Gastrocnemius medialis (tissue), 4 donors: ENCODE measurements at regions not wholly inside any gene's neighbourhood (a gene's known extent, or its start where the extent isn't known, plus 50 kb on each side); places are given as distances from the start of the nearest gene placed in this dataset.

Experiments used
- ATAC-seq, 2 donors: fragments of 150-250 bp; one replicate each; pipeline ENCODE4 v1.9.1; 2016
- DNase-seq, 2 donors: peaks; one replicate each; pipeline ENCODE4 v3.0.0-alpha.2; 2019
- H3K27ac ChIP-seq, 4 donors: fragments of 200-600 bp; sonication (generic); 1 replicate in 1 of 4; 2 replicates in 3 of 4; pipeline ENCODE4 v1.5.1; 2016 to 2018; ENCODE audit warnings: mild to moderate bottlenecking in 2 of 4, moderate library complexity in 1 of 4
- H3K27me3 ChIP-seq, 3 donors: fragments of 200-600 bp; sonication (generic) in 2 of 3; 1 replicate in 1 of 3; 2 replicates in 2 of 3; pipeline versions ENCODE4 v1.5.1 to v1.6.0; 2016 to 2019; ENCODE audit warnings: mild to moderate bottlenecking in 1 of 3, moderate library complexity in 1 of 3
- H3K36me3 ChIP-seq, 2 donors: fragments of 200-600 bp; sonication (generic) in 1 of 2; one replicate each; pipeline ENCODE4 v1.5.1; 2017 to 2018
- H3K4me1 ChIP-seq, 2 donors: fragments of 200-600 bp; sonication (generic) in 1 of 2; one replicate each; pipeline ENCODE4 v1.5.1; 2016 to 2017; ENCODE audit warnings: mild to moderate bottlenecking in 2 of 2
- H3K4me3 ChIP-seq, 4 donors: fragments of 200-600 bp; sonication (generic) in 3 of 4; 1 replicate in 1 of 4; 2 replicates in 3 of 4; pipeline ENCODE4 v1.5.1; 2016 to 2019; ENCODE audit warnings: mild to moderate bottlenecking in 2 of 4
- H3K9me3 ChIP-seq, 3 donors: fragments of 200-600 bp; sonication (generic) in 2 of 3; 1 replicate in 1 of 3; 2 replicates in 2 of 3; pipeline ENCODE4 v1.5.1; 2016 to 2019
- CTCF ChIP-seq, 5 experiments: fragments of 450-650 bp in 3 of 5; fragments of 200-600 bp in 2 of 5; sonication (generic) in 2 of 5; IDR thresholded peaks in 4 of 5; conservative IDR thresholded peaks in 1 of 5; 1 replicate in 4 of 5; 2 replicates in 1 of 5; pipeline ENCODE4 v1.5.1; 2016 to 2019; ENCODE audit warnings: antibody characterized with exemption in 5 of 5, mild to moderate bottlenecking in 3 of 5, moderate library complexity in 3 of 5
- POLR2A ChIP-seq, 2 donors: fragments of 450-650 bp; IDR thresholded peaks; one replicate each; pipeline ENCODE4 v1.6.1; 2017; ENCODE audit warnings: antibody characterized with exemption in 2 of 2, mild to moderate bottlenecking in 2 of 2, moderate library complexity in 2 of 2
- in situ Hi-C, 4 donors: fragments of 200-750 bp; cut with MboI; loops; one replicate each; pipeline versions ENCODE4 v1.15.0 to v1.8.0; 2017; ENCODE audit warnings: low sequenced_read_pairs in 4 of 4
- intact Hi-C: fragments of 100-400 bp; cut with DNase I; formaldehyde crosslinking; loops from one replicate; pipeline ENCODE4 v1.15.1; 2023; ENCODE audit warnings: low total_unique reads

- TF ChIP-seq CTCF (IDR thresholded peaks at IDR 0.05 in 4 of 5, conservative IDR thresholded peaks at IDR 0.05 in 1 of 5): no peak
- no peak for TF ChIP-seq POLR2A (IDR thresholded peaks at IDR 0.05)
- no peak for ATAC-seq
- H3K9me3 ChIP-seq: no peaks in the 10 kb centered on the region
- no peak for DNase-seq
- no peaks in the 10 kb centered on the region for H3K36me3 ChIP-seq
- no peaks in the 10 kb centered on the region for H3K4me1 ChIP-seq
- no peak overlapping the region for H3K4me3 ChIP-seq
- no peaks in the 10 kb centered on the region for H3K27me3 ChIP-seq
- intact Hi-C loops: no loop called here
- no peak overlapping the region for H3K27ac ChIP-seq
- in situ Hi-C loops: no loop called here
Measured at GRCh38 chr3:95588473-95588872, 1225.9 kb upstream of the EPHA6 start.

- intact Hi-C loops: no loop called here
- H3K4me1 ChIP-seq: no peaks in the 10 kb centered on the region
- H3K27me3 ChIP-seq: no peaks in the 10 kb centered on the region
- no peaks in the 10 kb centered on the region for H3K9me3 ChIP-seq
- ATAC-seq (no peak), DNase-seq (no peak)
- H3K4me3 ChIP-seq: no peak overlapping the region
- in situ Hi-C loops: no loop called here
- no peak overlapping the region for H3K27ac ChIP-seq
- H3K36me3 ChIP-seq: no peaks in the 10 kb centered on the region
- TF ChIP-seq CTCF (IDR thresholded peaks at IDR 0.05 in 4 of 5, conservative IDR thresholded peaks at IDR 0.05 in 1 of 5) (no peak), POLR2A (IDR thresholded peaks at IDR 0.05) (no peak)
Measured at GRCh38 chr3:95595416-95596075, 1218.8 kb upstream of the EPHA6 start.

- Histone ChIP-seq H3K27me3 (no peaks in the 10 kb centered on the region), H3K4me3 (no peak overlapping the region), H3K9me3 (no peaks in the 10 kb centered on the region), H3K27ac (no peak overlapping the region), H3K36me3 (no peaks in the 10 kb centered on the region), H3K4me1 (no peaks in the 10 kb centered on the region)
- ATAC-seq (no peak), DNase-seq (no peak)
- TF ChIP-seq POLR2A (IDR thresholded peaks at IDR 0.05) (no peak), CTCF (IDR thresholded peaks at IDR 0.05 in 4 of 5, conservative IDR thresholded peaks at IDR 0.05 in 1 of 5) (no peak)
- intact Hi-C loops (no loop called here), in situ Hi-C loops (no loop called here)
Measured at GRCh38 chr3:95607926-95608325, 1206.5 kb upstream of the EPHA6 start.

- no peak for ATAC-seq
- Histone ChIP-seq H3K9me3 (no peaks in the 10 kb centered on the region), H3K4me3 (no peak overlapping the region), H3K27me3 (no peaks in the 10 kb centered on the region), H3K36me3 (no peaks in the 10 kb centered on the region), H3K27ac (no peak overlapping the region), H3K4me1 (no peaks in the 10 kb centered on the region)
- TF ChIP-seq POLR2A (IDR thresholded peaks at IDR 0.05): no peak
- no peak for TF ChIP-seq CTCF (IDR thresholded peaks at IDR 0.05 in 4 of 5, conservative IDR thresholded peaks at IDR 0.05 in 1 of 5)
- DNase-seq: no peak
- intact Hi-C loops (no loop called here), in situ Hi-C loops (no loop called here)
Measured at GRCh38 chr3:95609411-95609810, 1205.0 kb upstream of the EPHA6 start.

GRCh38 chr3:95612611-95613010 is 1201.8 kb upstream of the EPHA6 start:
- no peak for DNase-seq
- no peak for TF ChIP-seq POLR2A (IDR thresholded peaks at IDR 0.05)
- TF ChIP-seq CTCF (IDR thresholded peaks at IDR 0.05 in 4 of 5, conservative IDR thresholded peaks at IDR 0.05 in 1 of 5): no peak
- Histone ChIP-seq H3K4me1 (no peaks in the 10 kb centered on the region), H3K27me3 (no peaks in the 10 kb centered on the region), H3K4me3 (no peak overlapping the region), H3K27ac (no peak overlapping the region), H3K36me3 (no peaks in the 10 kb centered on the region), H3K9me3 (no peaks in the 10 kb centered on the region)
- in situ Hi-C loops: no loop called here
- intact Hi-C loops: no loop called here
- ATAC-seq: no peak
